ENCODE measurements at regions not wholly inside any gene's neighbourhood (a gene's known extent, or its start where the extent isn't known, plus 50 kb on each side); places are given as distances from the start of the nearest gene placed in this dataset.
A peak's percentile ranks its signal among the peaks of the same experiment; 100 is the strongest.

DNA sequence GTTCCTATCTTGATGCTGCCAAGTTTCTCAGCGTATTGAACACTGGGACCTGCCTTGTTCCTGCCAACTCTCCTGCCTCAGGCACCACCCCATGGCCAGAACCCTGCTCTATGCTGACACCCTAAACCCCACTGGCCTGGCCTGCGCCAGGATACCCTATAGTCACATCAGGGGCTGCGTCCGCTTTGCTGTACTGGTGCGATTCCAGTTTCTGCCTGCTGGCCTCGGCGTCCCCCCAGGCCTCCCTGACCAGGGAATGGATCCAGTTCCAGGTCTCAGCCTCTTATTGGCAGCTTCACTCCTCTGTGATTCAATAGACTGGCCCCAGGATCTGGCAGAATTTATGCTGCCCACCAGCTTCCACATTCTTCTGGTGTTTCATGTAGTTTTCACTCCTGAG lies 55.0 kb downstream of the GPR6 start:
- no peak for DNase-seq

DNA sequence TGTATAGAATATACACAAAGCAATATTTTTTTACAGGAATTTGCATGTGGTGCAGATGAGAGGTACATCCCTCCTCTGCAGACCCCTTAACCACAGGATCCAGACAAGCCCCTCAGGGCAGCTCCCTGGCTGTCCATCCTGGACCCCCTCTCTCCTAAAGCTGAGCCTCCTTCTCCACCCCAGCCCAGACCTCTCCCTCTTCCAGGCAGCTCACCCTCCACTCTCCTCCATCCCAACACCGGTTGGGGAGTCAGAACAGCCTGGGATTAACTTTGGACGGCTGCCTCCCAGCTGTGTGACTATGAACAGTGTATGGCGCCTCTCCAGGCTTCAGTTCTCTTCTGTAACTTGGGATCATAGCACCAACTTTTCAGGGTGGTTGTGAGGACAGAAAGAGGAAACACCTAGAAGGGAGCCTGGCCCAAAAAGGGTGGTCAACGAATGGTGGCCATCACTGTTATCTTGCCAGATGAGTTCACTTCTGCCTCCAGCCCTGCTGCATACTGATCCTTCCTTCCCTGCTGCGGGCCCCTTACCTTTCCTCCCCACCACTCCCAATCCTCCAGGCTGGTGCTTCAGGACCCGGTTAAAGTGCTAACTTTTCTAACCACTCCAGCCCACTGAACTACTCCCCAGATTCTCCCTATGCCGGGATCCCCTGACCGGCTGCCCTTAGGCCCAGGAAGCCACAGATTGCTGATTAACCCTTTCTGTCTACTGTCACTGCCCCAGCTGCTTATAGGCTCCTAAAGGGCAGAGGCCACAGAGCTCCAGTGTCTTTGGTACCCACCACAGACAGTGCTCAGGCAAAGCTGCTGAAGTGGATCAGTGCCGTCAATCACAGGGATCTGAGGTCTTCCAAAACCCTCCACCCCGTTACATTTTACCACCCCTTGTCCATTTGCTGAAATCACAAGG lies 55.9 kb downstream of the GPR6 start:
- no peak for DNase-seq

DNA sequence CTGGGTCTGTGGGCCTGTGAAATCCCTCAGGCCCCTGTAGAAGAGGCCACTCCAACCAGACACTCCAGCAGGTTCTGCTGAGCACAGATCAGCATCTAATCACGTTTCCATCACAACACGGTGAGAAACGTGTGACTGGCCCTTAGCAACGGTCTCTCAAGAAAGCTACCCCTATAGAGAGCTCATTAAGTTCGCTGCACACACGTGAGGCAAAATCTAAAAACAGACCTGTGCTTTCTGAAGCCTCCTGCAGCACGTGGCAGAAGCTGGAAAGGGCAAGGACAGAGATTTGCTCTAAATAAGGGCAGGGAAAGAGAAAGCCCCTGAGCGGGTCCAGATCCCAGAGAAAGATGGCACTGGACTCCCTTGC lies 56.5 kb downstream of the GPR6 start:
- no peak for DNase-seq

DNA sequence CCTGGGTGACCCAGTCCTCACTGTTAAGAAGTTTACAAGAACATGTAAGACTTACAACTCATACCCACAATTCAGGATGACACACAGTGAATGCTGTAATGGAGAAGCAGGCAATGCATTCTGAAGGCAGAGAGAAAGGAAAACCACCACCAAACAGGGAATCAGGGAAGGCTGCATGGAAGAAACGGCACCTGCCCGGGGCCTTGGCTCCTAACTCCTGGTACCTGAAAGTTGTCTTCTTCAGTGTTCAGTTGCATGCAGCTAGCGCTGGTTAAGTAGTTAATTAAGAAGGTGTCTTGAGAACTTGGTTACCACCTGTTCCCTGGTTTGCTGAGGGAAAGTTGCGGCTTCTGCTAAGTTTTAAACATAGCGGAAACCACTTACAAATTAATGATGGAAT lies 57.2 kb downstream of the GPR6 start:
- no peak for DNase-seq

DNA sequence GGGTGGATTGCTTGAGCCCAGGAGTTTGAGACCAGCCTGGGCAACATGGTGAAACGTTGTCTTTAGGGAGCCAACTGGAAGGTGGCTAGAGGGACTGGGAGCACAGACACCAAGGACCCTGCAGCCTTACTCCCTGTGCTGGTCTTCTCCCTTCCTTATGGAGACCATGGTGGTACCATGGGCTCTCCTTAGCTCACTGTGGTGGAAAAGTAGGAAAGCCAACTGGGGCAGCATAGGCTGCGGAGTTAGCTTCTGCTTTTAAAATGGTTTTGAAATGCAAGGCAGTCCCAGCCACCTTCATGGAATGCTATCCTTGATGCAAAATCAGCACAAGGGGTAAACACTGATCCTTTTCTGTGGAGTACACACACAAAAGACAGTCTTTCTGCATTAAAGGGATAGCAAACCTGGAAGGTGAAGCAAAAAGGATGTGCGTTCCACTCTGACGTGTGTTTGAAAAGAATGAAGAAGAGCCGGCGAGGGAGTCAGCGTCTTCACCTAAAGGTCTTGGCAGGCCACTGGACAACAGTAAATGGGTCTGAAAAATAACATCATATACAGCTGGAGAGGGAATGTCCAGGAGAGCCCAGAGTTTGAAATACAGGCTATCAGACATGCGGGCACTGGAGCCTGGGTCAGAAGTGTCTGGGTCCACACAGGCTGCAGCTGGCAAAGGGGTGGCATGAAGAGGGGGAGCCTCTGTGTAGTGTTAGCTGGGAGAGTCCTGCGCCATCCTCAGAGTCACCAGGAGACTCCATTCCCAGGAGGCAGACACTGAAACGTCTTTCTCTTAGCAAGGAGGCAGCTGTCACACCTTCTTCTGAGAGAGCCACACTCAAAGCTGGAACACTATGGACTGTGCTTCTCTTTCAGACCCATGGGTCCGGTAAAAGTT lies 58.5 kb downstream of the GPR6 start:
- DNase-seq: no peak

DNA sequence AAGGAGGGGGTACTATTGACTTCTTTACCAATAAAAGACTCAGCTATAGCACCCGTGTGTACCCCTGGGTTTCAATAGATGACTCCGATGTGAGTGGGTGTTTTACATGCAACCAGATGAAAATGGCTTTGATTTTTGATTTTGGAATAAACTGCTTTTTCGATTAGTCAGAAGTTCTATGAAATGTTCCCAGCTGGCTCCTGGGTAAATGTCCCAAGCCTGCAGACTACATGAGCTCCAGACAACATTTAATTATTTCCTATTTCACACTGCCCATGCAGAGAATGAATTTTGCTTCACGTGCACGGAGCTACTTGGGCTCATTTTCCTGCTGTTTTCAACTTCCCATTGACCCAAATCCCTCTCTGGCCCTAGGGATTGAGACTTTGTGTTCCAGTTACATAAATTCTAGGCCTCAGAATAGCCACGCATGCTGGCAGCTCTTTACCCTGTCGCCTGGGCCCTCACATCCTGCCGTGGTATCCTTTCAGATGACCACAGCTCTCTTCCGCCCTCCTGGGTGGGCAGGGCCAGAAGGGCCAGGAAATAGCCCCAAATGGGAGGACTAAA lies 59.7 kb downstream of the GPR6 start:
- DNase-seq: no peak

DNA sequence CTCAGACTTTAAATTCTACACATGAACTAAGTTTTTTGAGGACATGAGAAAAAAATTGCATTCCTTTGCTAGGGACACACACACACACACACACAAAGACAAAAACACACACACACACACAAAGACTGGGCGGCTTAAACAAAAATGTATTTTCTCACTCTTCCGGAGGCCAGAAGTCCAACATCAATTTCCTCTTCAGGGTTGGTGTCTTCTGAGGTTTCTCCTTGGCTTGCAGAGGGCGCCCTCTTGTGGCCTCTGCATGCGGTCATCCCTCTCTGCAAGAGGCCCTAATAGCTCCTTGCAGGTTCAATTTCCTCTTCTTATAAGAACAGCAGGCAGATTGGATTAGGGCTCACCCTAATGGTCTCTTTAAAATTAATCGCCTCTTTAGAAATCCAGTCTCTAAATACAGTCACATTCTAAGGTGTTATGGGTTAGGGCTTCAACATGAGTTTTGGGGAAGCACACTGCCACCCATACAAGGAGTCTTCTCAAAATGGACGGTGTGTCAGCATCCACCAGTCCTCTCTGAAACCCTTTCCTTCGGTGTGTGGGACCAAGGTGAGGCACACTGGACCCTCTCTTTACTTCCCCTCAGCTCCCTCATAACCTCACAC lies 61.4 kb downstream of the GPR6 start:
- DNase-seq: peak; percentile 94

DNA sequence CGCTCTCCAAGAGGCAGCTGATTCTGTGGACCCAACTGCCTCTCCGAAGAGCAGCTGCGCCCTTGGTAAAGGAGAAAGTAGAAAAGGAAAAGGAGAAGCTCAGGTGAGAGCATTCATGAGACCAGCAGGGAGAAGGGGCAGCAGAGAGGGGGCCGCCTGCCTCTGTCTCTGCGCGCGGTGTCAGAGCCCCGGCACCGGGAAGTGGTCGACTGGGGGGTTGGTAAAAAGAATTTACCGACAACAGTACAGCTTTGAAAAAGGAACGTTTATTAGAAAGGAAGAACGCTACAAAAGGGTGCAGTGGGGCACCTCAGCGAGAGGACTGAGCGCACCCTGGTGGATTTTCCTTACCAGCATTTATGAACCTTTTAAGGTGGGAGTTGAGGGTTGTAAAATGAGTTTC lies 61.9 kb downstream of the GPR6 start:
- peak; percentile 53 for DNase-seq

DNA sequence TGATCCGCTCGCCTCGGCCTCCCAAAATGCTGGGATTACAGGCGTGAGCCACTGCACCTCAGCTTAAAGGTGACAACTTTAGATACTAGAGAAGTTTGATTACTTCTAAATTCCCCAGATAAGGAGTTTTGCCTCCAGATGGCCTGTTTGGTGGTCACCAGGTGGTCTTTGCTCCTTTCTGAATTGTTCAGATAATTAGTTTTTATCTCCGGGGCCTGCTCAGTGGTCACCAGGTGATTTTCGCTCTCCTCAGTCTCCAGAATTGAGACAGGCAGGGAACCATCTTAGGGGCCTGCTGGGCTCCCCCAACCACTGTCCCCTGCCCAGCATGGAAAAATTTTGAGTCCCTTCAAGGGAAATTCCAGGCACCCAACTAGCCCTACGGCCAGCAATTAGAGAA lies 62.6 kb downstream of the GPR6 start:
- DNase-seq: no peak

DNA sequence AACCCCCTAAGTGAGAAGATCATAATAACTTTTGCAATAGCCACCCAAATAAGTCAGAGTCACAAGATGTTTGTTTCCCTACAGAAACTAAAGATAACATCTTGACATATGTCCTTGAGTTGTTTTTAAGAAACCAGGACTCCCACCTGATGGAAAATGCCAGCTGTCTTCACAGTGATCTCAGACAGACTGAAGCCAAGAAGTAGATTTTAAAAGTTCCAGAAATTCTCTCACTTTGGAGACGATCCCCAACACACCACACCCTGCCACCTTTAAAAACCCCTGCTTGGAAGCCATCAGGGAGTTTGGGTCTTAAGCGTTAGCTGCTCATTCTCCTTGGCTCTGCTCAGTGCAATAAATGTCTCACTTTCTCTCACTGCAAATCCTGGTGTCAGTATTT lies 63.0 kb downstream of the GPR6 start:
- no peak for DNase-seq

DNA sequence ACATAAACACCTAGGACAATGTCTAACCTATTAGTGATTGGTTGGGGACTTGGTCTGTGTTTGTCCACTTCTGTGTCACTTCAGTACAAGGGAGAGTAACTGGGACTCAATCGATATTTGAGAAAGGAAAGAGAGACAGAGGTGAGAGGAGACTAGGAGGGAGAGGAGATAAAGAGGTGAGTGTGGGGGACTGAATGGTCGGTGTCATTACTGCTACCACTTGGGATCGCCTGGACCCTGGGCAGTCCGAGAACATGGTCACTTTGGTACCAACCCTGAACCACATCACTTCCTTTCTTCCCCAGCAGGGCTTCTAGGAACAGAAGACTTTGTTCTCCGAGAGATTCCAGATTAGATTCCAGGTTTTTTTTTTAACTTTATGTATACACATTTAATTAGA lies 63.7 kb downstream of the GPR6 start:
- DNase-seq: no peak

DNA sequence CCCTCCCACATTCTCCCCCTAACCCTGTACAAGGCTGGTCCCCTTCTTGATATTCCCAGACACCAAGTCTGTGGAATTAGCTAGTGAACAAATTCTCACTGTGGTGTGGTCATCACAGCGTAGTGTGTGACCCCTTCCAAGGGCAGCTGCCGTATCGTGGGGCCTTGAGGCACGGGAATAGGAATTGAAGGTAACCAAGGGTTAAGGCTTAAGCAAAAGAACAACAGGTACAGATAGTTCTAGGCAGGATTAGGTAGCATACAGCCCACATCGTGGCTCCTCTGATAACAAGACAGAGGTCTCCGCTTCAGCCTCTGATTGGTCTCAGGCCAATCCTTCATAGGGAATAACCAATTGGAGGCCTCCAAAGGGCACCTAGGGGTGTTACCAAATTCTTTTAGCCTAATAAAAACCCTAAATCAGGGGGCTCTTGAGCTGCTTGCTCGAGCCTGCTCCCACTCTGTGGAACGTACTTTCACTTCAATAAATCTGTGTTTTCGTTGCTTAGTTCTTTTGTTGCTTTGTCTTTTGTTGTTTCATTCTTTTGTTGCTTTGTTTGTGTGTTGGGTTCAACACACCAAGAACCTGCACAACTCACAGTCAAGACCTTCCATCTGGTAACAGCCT lies 64.7 kb downstream of the GPR6 start:
- no peak for DNase-seq

DNA sequence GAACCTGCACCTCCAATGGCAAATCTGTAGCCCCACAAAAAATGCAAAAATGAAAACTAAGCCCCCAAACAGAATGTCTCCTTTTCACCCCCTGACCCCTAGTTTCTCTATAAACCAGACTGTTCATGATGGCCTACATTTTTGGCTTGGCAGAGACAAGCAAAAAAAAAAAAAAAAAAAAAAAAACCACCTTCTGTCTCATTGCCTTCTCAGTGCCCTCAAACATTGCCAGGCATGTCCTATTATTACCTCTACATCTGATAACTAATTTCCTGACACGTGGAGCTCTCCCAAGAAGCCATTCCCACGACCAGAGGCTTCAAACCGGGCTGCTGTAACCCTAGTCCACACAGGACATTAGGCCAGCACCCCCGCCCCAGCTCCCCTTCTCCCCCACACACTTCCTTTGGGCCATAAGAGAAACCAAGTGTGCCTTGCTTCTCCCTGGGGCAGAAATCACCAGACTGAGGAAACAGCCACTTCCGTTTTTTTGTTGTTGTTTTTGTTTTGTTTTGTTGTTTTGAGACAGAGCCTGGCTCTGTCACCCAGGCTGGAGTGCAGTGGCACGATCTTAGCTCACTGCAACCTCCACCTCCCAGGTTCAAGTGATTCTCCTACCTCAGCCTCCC lies 65.4 kb downstream of the GPR6 start:
- no peak for DNase-seq

DNA sequence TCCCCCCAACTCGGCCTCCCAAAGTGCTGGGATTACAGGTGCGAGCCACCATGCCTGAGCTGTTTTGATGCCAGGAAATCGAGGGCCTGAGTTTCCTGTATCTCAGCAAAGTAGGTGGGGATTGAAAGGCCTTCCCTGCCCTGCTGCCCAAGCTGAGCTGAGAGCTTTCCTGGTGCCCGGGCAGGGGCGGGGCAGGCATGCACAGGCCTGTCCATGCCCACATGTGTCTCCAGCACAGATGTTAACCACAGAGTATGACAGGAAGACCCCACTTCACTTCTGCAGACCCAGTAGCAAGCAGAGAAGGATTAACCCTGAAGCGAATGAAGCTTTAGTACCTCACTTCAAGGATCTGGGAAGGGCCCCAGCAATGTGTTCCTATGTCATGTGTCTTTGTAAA lies 66.0 kb downstream of the GPR6 start:
- DNase-seq: no peak

DNA sequence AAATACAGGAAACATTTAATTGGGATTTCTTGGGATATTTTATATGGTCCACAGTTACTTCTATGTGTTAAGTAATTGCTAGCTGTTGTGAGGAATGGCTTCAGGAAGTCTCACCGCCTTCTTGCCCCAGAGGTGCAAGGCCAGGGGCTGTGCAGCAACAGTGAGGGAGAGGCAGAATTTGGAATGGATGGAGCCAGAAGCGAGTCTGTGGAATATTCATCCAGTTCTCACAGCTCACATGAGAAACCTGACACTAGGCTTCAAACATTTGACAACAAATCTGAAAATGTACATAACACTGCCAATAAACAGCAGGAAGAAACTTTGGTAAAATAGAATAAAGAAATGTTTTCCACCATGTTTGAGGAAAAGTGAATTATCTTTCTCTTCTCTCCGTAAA lies 66.5 kb downstream of the GPR6 start:
- no peak for DNase-seq

DNA sequence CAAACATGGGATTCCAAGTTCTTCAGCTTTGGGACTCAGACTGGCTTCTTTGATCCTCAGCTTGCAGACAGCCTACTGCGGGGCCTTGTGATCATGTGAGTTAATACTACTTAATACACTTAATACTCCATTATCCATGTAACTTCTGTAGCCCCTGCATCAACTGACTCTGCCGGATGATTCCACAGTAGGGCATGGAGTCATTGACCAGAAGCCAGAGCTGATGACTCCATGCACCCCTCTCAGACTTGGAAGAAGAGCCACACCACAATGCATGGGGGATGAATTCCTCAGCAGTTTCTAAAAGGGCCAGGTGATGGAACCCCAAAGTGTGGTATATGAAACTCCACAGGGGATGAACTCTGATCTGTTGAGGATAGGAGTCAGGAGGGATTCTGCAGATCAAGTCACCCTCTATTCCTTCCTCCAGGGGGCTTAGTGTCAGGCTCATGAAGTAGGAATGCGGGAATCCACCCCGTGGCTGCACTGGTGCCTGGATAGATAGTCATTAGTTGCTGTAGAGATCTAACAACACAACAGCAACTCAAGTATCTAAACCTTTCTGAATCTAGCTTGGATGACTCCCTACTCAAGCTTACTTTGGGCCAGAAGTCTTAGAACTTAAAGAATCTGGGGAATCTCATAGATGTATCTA lies 70.2 kb downstream of the GPR6 start:
- DNase-seq: no peak

DNA sequence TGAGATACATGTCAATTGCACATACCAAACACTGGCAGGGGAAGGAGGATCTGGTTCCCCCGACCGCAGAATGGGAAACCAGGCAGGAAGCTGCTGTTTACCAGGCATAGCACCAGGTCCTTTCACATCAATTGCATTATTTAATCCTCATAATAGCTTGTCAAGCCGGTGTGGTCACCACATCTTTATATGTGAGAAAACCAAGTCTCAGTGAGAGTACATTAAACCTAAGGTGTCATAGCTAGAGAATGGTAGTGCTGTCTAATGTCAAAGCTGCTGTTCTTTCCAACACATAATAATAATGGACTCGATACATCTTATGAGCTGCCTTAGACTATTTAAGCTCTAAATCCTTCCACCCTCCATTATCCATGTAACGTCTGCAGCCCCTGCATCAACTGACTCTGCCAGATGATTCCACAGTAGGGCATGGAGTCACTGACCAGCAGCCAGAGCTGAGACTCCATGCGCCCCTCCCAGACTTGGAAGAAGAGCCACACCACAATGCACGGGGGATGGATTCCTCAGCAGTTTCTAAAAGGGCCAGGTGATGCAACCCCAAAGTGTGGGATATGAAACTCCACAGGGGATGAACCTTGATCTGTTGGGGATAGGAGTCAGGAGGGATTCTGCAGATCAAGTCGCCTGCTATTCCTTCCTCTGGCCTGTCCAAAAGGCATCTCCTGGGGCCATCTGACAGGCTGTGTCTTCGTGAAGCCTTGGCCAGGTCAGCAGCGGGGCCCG lies 71.8 kb downstream of the GPR6 start:
- DNase-seq: no peak
